ENCODE measurements at regions not wholly inside any gene's neighbourhood (a gene's known extent, or its start where the extent isn't known, plus 50 kb on each side); places are given as distances from the start of the nearest gene placed in this dataset.

DNA sequence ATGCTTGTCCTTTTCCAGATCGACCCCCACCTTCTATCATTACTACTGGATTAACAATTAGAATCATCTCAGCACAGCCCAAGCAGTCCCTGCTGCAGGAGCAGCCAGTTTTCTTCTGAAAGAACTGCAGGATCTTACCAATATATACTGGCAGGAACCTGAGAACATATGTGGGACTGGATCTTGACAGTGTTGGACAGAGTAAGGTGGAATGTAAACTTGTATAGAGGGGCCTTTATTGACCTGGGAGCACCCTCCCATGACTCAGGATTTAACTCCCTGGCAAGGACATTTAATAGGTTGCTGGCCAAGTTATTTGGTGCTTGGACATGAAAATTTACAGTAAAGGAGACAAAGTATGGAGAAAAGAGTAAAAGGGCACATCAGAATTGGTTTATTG, 66.2 kb upstream of the TMX1 start:
- Histone ChIP-seq H3K9me2 (replicated peaks; ENCODE audit: insufficient read depth) (no peaks in the 10 kb centered on the region), H2AFZ (no peak overlapping the region), H3K79me2 (no peaks in the 10 kb centered on the region), H3K36me3 (replicated peaks; ENCODE audit: insufficient read depth, low read depth) (no peaks in the 10 kb centered on the region), H3K27me3 (peaks cover 10% of the 10 kb centered on the region), H4K20me1 (ENCODE audit: insufficient read depth, poor library complexity, severe bottlenecking) (no peaks in the 10 kb centered on the region), H3K4me3 (no peak overlapping the region), H3K4me1 (ENCODE audit: insufficient read depth) (no peaks in the 10 kb centered on the region), H3K4me2 (no peak overlapping the region), H3K27ac (no peak overlapping the region), H3K9me3 (ENCODE audit: low read depth) (no peaks in the 10 kb centered on the region)
- no peak for TF ChIP-seq EZH2 (IDR thresholded peaks at IDR 0.05; ENCODE audit: borderline replicate concordance)
- TF ChIP-seq EZH2phosphoT487 (IDR thresholded peaks at IDR 0.05; ENCODE audit: low read depth, severe bottlenecking, unreplicated experiment): no peak
- TF ChIP-seq, protein P1, sequence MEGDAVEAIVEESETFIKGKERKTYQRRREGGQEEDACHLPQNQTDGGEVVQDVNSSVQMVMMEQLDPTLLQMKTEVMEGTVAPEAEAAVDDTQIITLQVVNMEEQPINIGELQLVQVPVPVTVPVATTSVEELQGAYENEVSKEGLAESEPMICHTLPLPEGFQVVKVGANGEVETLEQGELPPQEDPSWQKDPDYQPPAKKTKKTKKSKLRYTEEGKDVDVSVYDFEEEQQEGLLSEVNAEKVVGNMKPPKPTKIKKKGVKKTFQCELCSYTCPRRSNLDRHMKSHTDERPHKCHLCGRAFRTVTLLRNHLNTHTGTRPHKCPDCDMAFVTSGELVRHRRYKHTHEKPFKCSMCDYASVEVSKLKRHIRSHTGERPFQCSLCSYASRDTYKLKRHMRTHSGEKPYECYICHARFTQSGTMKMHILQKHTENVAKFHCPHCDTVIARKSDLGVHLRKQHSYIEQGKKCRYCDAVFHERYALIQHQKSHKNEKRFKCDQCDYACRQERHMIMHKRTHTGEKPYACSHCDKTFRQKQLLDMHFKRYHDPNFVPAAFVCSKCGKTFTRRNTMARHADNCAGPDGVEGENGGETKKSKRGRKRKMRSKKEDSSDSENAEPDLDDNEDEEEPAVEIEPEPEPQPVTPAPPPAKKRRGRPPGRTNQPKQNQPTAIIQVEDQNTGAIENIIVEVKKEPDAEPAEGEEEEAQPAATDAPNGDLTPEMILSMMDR (IDR thresholded peaks at IDR 0.05; ENCODE audit: poor library complexity): no peak
- WGBS (ENCODE audit: low lambda C conversion rate, missing lambda C conversion rate): 65% methylated on average over 1 of the region's 1 CpG
- no peak for DNase-seq (ENCODE audit: low spot score)

- Histone ChIP-seq H3K4me2 (no peak overlapping the region), H4K20me1 (ENCODE audit: insufficient read depth, poor library complexity, severe bottlenecking) (no peaks in the 10 kb centered on the region), H3K9me3 (ENCODE audit: low read depth) (no peaks in the 10 kb centered on the region), H3K9me2 (replicated peaks; ENCODE audit: insufficient read depth) (no peaks in the 10 kb centered on the region), H3K27me3 (peaks cover 10% of the 10 kb centered on the region), H3K79me2 (no peaks in the 10 kb centered on the region), H3K4me3 (no peak overlapping the region), H3K27ac (no peak overlapping the region), H3K36me3 (replicated peaks; ENCODE audit: insufficient read depth, low read depth) (no peaks in the 10 kb centered on the region), H2AFZ (no peak overlapping the region), H3K4me1 (ENCODE audit: insufficient read depth) (no peaks in the 10 kb centered on the region)
- 54% methylated on average over 4 of the region's 4 CpGs for WGBS (ENCODE audit: low lambda C conversion rate, missing lambda C conversion rate)
- TF ChIP-seq EZH2 (IDR thresholded peaks at IDR 0.05; ENCODE audit: borderline replicate concordance) (no peak), EZH2phosphoT487 (IDR thresholded peaks at IDR 0.05; ENCODE audit: low read depth, severe bottlenecking, unreplicated experiment) (no peak)
- TF ChIP-seq, protein P1 (IDR thresholded peaks at IDR 0.05; ENCODE audit: poor library complexity): no peak
- no peak for DNase-seq (ENCODE audit: low spot score)
Observed at GRCh38 chr14:51176839-51177238, 63.2 kb upstream of the TMX1 start.

DNA sequence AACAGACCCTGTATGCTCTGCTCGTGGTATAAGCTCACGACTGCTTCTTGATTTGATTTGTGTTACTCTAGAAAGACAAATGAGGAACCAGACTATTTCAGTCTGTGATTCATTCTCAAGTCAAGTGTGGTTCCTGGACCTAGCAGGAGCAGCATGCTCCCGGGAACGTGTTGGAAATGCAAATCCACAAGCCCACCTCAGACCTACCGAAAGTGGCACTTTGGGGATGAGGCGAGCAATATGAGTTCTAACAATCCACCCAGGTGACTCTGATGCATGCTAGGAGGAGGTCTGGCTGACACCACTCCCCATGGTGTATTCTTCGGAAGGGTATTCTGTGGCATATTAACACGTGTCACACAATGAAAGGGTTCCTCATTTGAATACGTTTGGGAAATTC, 59.5 kb upstream of the TMX1 start:
- no peak overlapping the region for H3K27ac ChIP-seq
- no peaks in the 10 kb centered on the region for H4K20me1 ChIP-seq (ENCODE audit: insufficient read depth, poor library complexity, severe bottlenecking)
- TF ChIP-seq, protein P1 (IDR thresholded peaks at IDR 0.05; ENCODE audit: poor library complexity): no peak
- TF ChIP-seq EZH2phosphoT487 (IDR thresholded peaks at IDR 0.05; ENCODE audit: low read depth, severe bottlenecking, unreplicated experiment) (no peak), EZH2 (IDR thresholded peaks at IDR 0.05; ENCODE audit: borderline replicate concordance) (no peak)
- H3K9me2 ChIP-seq (replicated peaks; ENCODE audit: insufficient read depth): no peaks in the 10 kb centered on the region
- H3K9me3 ChIP-seq (ENCODE audit: low read depth): no peaks in the 10 kb centered on the region
- H3K4me1 ChIP-seq (ENCODE audit: insufficient read depth): no peaks in the 10 kb centered on the region
- no peak for DNase-seq (ENCODE audit: low spot score)
- H3K36me3 ChIP-seq (replicated peaks; ENCODE audit: insufficient read depth, low read depth): no peaks in the 10 kb centered on the region
- H3K4me3 ChIP-seq: no peak overlapping the region
- 81% methylated on average over 9 of the region's 9 CpGs for WGBS (ENCODE audit: low lambda C conversion rate, missing lambda C conversion rate)
- no peak overlapping the region for H3K4me2 ChIP-seq
- H2AFZ ChIP-seq: no peak overlapping the region
- H3K79me2 ChIP-seq: no peaks in the 10 kb centered on the region
- peaks cover 10% of the 10 kb centered on the region for H3K27me3 ChIP-seq

GRCh38 chr14:51182131-51182565, 57.9 kb upstream of the TMX1 start:
- no peaks in the 10 kb centered on the region for H3K27me3 ChIP-seq
- no peaks in the 10 kb centered on the region for H4K20me1 ChIP-seq (ENCODE audit: insufficient read depth, poor library complexity, severe bottlenecking)
- TF ChIP-seq, protein P1 (IDR thresholded peaks at IDR 0.05; ENCODE audit: poor library complexity): no peak
- no peak for TF ChIP-seq EZH2 (IDR thresholded peaks at IDR 0.05; ENCODE audit: borderline replicate concordance)
- no peak for TF ChIP-seq EZH2phosphoT487 (IDR thresholded peaks at IDR 0.05; ENCODE audit: low read depth, severe bottlenecking, unreplicated experiment)
- DNase-seq (ENCODE audit: low spot score): no peak
- 73% methylated on average over 3 of the region's 3 CpGs for WGBS (ENCODE audit: low lambda C conversion rate, missing lambda C conversion rate)
- H3K36me3 ChIP-seq (replicated peaks; ENCODE audit: insufficient read depth, low read depth): no peaks in the 10 kb centered on the region
- H3K4me2 ChIP-seq: no peak overlapping the region
- no peaks in the 10 kb centered on the region for H3K9me2 ChIP-seq (replicated peaks; ENCODE audit: insufficient read depth)
- H3K4me3 ChIP-seq: no peak overlapping the region
- H3K27ac ChIP-seq: no peak overlapping the region
- H3K79me2 ChIP-seq: no peaks in the 10 kb centered on the region
- H2AFZ ChIP-seq: no peak overlapping the region
- no peaks in the 10 kb centered on the region for H3K9me3 ChIP-seq (ENCODE audit: low read depth)
- no peaks in the 10 kb centered on the region for H3K4me1 ChIP-seq (ENCODE audit: insufficient read depth)

All from hepatocyte (in vitro differentiated cells).